ENCODE measurements at regions not wholly inside any gene's neighbourhood (a gene's known extent, or its start where the extent isn't known, plus 50 kb on each side); places are given as distances from the start of the nearest gene placed in this dataset.
"Not testable (repeated sequence)": the region's sequence is repeated elsewhere in the genome, so short reads cannot be mapped to it uniquely, and the experiment has no call there.

- DNase-seq, result no peak
Observed at GRCh38 chr1:4072481-4073153, 172.5 kb upstream of the C1orf174 start.

- DNase-seq, result no peak
Observed at GRCh38 chr1:4075436-4076225, 175.6 kb upstream of the C1orf174 start.

GRCh38 chr1:4076346-4076745 lies 176.3 kb upstream of the C1orf174 start:
- no peak for DNase-seq

- DNase-seq, result not testable (repeated sequence)
Observed at GRCh38 chr1:4078091-4078962, 178.3 kb upstream of the C1orf174 start.

GRCh38 chr1:4079815-4080214 lies 179.7 kb upstream of the C1orf174 start:
- DNase-seq, result no peak

GRCh38 chr1:4081806-4082711 lies 182.0 kb upstream of the C1orf174 start:
- no peak for DNase-seq

- no peak for DNase-seq
Observed at GRCh38 chr1:4083231-4084047, 183.4 kb upstream of the C1orf174 start.

- DNase-seq, result no peak
Observed at GRCh38 chr1:4084048-4084431, 184.0 kb upstream of the C1orf174 start.

GRCh38 chr1:4084446-4084845 lies 184.4 kb upstream of the C1orf174 start:
- no peak for DNase-seq

- DNase-seq, result no peak
Observed at GRCh38 chr1:4084896-4085295, 184.8 kb upstream of the C1orf174 start.

- no peak for DNase-seq
Observed at GRCh38 chr1:4085546-4085945, 185.5 kb upstream of the C1orf174 start.

- no peak for DNase-seq
Observed at GRCh38 chr1:4086085-4086850, 186.2 kb upstream of the C1orf174 start.

GRCh38 chr1:4086921-4087320 lies 186.8 kb upstream of the C1orf174 start:
- DNase-seq, result no peak

GRCh38 chr1:4087530-4088420 lies 187.7 kb upstream of the C1orf174 start:
- no peak for DNase-seq

GRCh38 chr1:4088676-4089075 lies 188.6 kb upstream of the C1orf174 start:
- no peak for DNase-seq

GRCh38 chr1:4089421-4090175 lies 189.5 kb upstream of the C1orf174 start:
- no peak for DNase-seq

GRCh38 chr1:4090556-4090955 lies 190.5 kb upstream of the C1orf174 start:
- DNase-seq, result no peak

GRCh38 chr1:4090976-4091660 lies 191.0 kb upstream of the C1orf174 start:
- no peak for DNase-seq
